ENCODE measurements at regions not wholly inside any gene's neighbourhood (a gene's known extent, or its start where the extent isn't known, plus 50 kb on each side); places are given as distances from the start of the nearest gene placed in this dataset.

- TF ChIP-seq CTCF (conservative IDR thresholded peaks at IDR 0.05; ENCODE audit: low read length) (peak; percentile 95), EZH2phosphoT487 (IDR thresholded peaks at IDR 0.05; ENCODE audit: borderline replicate concordance) (no peak)
These were observed 201.2 kb downstream of the UTP18 start for GRCh38 chr17:51461578-51462004.
